GM21825 (cell line): ENCODE measurements at regions not wholly inside any gene's neighbourhood (a gene's known extent, or its start where the extent isn't known, plus 50 kb on each side); places are given as distances from the start of the nearest gene placed in this dataset.
"Not testable (repeated sequence)": the region's sequence is repeated elsewhere in the genome, so short reads cannot be mapped to it uniquely, and the experiment has no call there.

ENCODE experiments used
- ATAC-seq: cut with Tn5 transposase; IDR thresholded peaks from one replicate; pipeline ENCODE4 v1.9.1; 2021; ENCODE audit warnings: mild to moderate bottlenecking, moderate library complexity; ENCODE audit not compliant: unreplicated experiment

DNA sequence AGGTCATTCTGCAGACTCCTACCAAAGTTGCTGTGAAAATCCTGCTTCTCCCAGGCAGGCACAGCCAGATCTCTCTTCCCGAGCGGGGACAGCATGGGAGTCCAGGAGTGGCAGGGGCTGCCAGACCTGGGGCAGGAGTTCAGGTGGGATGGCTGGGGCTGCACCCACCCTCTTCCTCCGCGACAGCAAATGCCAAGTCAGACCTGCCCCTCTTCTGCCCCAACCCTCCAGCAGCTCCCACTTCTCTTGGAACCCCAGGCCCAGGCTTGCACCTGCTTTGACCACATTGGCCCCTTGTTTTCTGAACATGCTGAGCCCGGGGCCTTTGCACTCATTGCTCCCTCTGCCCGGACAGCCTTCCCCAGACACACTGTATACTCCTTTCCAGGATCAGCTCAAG lies 288.2 kb upstream of the HS6ST1 start:
- no peak for ATAC-seq

DNA sequence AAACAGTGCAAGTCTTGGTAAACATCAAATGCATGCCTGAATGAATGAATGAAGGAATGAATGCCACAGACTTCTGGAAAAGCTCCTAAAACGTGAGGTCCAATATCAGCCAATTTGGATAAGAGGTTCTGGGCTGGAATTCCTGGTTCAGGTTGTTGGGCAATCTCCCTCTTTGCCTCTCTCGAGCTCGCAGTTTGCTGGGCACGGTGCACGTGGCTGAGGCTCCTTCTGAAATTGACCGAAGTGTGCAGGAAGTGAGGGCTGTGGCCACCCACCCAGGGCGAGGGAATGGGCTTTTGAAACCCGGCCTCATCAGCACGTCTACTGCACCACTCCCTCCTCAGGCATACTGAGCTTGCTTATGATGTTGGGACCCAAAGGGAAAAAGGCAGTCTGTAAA lies 288.8 kb upstream of the HS6ST1 start:
- no peak for ATAC-seq

DNA sequence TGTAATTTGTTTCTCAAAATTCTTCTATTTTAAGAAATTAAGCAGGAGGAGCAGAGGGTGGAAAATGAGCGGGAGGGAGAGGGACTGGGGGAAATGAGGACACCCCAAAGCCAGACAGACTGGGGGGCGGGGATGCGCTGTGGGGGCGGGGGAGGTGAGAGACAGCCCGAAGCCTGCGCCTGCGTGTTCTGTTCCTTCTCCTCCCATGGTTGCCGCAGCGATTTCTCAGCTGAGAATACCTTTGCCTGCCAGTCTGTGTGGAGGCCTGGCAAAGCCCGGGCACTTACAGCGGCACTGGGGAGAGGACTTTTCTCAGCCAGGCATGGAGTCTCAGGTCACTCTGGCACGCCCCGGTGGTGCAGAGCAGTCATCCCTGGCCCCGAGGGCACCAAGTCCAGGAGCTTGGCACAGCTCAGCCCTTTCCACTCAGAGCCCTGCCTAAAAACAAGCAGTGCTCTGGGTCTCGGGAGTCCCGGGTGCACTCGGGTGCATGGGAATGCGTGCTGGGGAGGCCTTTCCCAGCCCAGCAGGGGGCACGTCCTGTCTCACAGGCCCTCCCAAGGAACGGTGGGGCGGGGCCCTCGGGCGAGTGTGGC lies 289.3 kb upstream of the HS6ST1 start:
- ATAC-seq = no peak

GRCh38 chr2:128608921-128609880 lies 290.5 kb upstream of the HS6ST1 start:
- ATAC-seq = no peak

DNA sequence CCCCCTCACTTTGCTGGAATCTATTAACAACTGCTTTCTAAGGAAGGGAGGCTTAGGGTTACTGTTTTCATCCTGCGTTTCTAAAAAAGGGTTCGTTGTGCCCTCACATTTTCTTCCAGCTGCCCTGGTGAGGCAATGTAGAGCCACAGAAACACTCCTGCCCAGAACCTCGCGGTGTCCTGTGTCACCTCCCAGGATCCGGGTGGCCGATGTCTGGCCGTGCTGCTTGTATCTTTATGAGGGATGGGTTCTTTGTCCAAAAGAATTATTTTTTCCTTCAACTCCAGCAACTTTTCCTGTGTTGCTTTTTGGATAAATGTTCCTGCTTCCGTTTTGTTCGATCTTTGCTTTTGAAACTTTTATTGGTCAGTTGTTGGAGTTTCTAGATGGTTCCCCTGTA lies 291.8 kb upstream of the HS6ST1 start:
- no peak for ATAC-seq

DNA sequence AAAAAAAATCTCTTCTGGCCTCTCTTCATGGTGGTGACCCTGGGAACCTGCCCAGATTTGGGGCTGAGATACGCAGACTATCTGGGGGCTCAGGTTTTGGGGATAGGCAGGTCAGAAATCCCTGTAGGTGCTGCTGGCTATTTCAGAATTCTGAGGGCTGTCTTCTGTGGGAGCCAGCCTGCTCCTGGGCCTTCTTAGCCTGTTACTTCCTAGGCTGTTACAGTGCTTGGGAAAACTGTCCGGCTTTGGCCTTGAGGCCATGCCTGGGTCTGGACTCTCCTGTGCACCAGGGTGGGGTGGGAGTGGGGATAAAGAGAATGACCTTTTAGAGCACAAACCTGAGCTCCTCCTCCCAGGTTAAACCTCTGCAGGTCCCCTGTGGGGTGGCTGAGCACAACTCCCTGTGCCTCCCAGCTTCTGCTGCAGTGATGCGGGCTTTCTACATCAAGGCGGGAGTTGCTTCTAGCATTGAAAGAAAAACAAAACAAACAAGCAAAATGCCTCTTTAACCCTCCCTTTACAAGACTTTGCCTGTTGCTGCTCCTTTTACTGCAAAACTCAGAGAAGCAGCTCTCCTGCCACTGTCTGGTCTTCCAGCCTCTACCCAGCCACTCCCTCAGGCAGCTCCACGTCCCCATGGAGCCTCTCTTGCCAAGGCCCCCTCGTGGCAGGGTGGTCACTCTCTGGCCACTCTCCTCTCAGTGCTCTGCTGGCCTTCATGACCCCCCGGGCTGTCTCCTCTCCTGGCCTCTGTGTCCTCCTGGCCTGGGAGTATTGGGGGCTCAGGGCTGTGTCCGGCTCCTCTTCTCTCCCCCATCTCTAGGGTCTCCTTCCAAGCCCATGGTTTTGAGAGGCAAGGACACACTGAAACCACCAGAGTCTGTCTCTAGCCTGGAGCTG lies 293.0 kb upstream of the HS6ST1 start:
- ATAC-seq = no peak

- no peak for ATAC-seq
Measured at GRCh38 chr2:128612628-128613027, 294.0 kb upstream of the HS6ST1 start.

- no peak for ATAC-seq
Measured at GRCh38 chr2:128613351-128613750, 294.7 kb upstream of the HS6ST1 start.

DNA sequence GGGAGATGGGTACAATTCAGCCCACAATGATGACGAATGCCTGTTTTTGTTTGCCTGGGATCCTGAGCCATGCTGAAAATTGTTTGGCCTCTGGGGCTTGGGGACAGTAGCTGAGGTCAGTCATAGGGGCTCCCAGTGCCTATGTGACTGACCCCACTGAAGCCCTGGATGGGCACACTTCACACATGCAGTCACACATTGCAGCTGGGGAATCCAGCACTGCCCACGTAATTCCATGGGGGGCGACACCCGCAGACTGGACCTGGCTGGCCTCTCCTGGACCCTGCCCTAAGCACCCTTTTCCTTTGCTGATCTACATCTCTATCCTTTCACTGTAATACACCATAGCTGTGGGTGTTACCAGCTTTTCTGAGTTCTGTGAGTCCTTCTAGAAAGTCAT lies 295.2 kb upstream of the HS6ST1 start:
- ATAC-seq = no peak

- not testable (repeated sequence) for ATAC-seq
Measured at GRCh38 chr2:128614907-128615306, 296.2 kb upstream of the HS6ST1 start.

GRCh38 chr2:128615571-128615970 lies 296.9 kb upstream of the HS6ST1 start:
- no peak for ATAC-seq

GRCh38 chr2:128617029-128617590 lies 298.4 kb upstream of the HS6ST1 start:
- no peak for ATAC-seq

DNA sequence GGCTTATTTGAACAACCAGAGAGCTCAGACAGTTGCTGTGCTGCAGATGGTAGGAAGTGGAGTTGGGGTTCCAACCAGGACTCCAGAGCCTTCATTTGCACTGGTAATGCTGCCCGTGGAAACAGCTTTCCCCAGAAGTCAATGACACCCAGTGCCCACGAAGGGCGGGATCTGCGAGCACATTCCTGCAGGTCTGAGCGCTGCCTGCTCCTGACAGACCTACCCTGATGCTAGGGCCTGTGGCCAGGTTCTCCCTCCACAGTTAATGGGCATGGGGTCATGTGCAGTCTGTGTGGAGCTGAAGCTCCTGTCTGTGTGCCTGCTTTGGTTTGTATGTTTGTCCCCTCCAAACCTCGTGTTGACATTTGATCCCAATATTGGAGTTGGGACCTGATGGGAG lies 299.0 kb upstream of the HS6ST1 start:
- ATAC-seq = no peak

DNA sequence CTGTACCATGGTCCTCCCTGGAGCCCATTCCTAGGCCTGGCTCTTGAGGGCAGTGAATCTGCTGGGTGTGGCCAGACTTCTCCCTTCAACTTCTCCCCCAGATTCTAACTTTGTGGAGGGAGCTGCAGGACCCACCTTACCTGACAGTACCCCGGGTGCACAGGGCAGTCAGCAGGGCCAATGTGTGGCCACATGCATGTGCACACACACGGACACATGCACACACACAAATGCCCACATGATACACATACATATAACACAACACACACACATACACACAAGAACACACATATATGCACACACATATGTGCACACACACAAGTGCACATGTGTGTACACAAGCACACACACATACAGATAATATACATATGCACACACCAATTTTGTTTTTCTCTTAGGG lies 300.0 kb upstream of the HS6ST1 start:
- no peak for ATAC-seq

DNA sequence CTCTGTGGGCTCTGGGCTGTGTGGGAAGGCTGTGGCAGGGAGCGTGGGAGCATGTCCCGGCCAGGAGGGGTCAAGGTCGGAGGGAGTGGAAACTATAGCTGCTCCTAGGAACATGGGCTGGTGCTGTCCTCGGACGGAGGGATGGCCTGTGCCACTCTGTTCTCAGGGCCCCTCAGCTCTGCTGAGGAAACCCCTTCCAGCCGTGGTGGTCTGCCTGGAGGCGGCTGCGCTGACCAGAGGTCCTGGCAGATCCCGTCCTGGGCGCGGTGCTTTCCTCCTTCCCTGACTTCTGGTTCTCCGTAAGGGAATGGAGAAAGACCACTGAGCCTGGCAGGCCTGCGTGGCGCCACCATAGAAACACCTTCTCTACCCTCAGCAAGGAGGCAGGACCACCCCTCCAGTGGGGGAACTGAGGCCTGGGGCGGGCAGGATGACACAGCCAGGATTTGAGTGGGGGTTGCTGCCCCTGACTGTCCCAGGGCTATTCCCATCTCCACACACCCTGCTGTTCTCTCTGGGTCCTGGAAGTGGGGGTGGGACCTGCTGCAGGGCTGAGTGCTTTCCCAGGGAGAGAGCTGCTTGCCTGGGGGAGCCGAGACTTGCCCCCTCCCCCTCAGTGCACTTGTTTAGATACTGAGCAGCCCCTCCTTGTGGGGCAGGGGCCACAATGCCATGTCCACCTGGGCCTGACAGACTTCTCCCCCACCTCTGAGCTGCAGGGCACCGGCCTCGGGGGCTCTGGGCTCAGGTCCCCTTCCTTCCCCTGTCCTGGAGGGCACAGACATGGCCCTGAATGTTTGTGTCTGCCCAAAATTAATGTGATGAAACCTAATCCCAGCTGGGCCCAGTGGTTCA lies 301.0 kb upstream of the HS6ST1 start:
- ATAC-seq = no peak

- ATAC-seq = no peak
Measured at GRCh38 chr2:128621074-128621473, 302.4 kb upstream of the HS6ST1 start.

DNA sequence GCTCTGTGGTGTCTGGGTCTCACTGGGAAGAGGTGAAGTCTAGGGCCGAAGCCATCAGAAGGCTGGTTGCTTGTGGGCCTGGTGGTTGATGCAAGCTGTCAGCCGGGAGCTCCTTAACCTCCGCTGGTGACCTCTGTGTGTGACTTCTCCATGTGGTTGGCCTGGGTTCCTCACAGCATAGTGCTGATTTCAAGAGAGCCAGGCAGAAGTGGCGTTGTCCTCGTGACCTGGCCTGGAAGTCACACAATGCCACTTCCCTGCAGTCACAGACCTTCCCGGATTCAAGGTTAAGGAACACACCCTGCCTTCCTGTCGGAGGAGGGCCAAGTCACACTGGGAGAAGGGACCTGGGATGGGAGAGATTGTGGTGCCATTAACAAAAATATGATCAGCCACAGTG lies 303.7 kb upstream of the HS6ST1 start:
- ATAC-seq = no peak

DNA sequence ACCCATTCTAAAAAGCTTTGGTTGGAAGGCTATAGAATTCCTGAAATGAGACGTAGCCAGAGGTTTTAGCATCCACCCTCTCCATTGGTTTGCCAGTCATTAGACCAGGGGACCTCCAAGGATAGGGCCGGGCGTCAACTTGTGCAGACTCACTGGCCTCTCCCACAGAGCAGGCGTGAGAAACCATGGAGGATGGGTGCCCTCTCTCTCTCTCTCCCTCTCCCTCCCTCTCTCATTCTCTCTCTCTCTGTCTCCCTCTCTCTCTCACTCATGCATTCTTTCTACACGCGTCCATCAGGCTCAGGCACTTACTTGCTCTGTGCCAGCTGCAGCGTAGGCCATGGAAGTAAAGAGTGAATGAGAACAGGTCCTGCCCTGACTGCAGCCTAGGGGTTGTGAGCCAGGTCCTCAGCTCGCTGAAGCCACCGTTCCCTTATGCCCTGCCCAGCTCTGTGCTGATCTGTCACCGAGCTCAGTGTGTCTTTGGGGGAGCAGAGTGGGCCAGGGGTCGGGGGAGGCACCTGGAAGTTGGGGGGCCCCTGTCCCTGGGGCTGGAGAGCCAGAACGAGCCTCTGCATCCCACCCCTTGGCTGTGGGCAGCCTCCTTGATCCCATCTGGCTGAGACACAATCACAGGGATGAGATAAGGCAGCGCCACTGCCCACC lies 304.4 kb upstream of the HS6ST1 start:
- ATAC-seq = no peak
